Neural cell (in vitro differentiated cells): ENCODE measurements at regions not wholly inside any gene's neighbourhood (a gene's known extent, or its start where the extent isn't known, plus 50 kb on each side); places are given as distances from the start of the nearest gene placed in this dataset.

ENCODE experiments used
- CTCF ChIP-seq: fragments of 450-650 bp; IDR thresholded peaks from 2 replicates; pipeline ENCODE4 v1.5.1; 2014; ENCODE audit warnings: antibody characterized with exemption, mild to moderate bottlenecking, moderate library complexity; ENCODE audit not compliant: poor library complexity, severe bottlenecking
- EP300 ChIP-seq: fragments of 450-650 bp; conservative IDR thresholded peaks from 2 replicates; pipeline ENCODE4 v1.6.1; 2014; ENCODE audit warnings: antibody characterized with exemption, mild to moderate bottlenecking, moderate library complexity; ENCODE audit not compliant: poor library complexity, severe bottlenecking
- RAD21 ChIP-seq: fragments of 450-650 bp; conservative IDR thresholded peaks from 2 replicates; pipeline ENCODE4 v1.6.1; 2014; ENCODE audit warnings: antibody characterized with exemption, mild to moderate bottlenecking, moderate library complexity

- no peak for TF ChIP-seq CTCF
- TF ChIP-seq RAD21 = no peak
- no peak for TF ChIP-seq EP300
These were observed 554.6 kb upstream of the ANO3 start for GRCh38 chr11:25777343-25777742.
